ENCODE measurements at regions not wholly inside any gene's neighbourhood (a gene's known extent, or its start where the extent isn't known, plus 50 kb on each side); places are given as distances from the start of the nearest gene placed in this dataset.

GRCh38 chr4:117545039-117545438 is 459.7 kb upstream of the TRAM1L1 start:
- no peak for TF ChIP-seq CTCF (conservative IDR thresholded peaks at IDR 0.05)
- no peak overlapping the region for H3K27ac ChIP-seq

GRCh38 chr4:117549524-117549923 is 464.1 kb upstream of the TRAM1L1 start:
- H3K27ac ChIP-seq = no peak overlapping the region
- TF ChIP-seq CTCF (conservative IDR thresholded peaks at IDR 0.05) = no peak

- TF ChIP-seq CTCF (conservative IDR thresholded peaks at IDR 0.05) = no peak
- H3K27ac ChIP-seq = no peak overlapping the region
Measured at GRCh38 chr4:117550085-117550484, 464.7 kb upstream of the TRAM1L1 start.

- TF ChIP-seq CTCF (conservative IDR thresholded peaks at IDR 0.05) = peak; percentile 43
- no peak overlapping the region for H3K27ac ChIP-seq
Measured at GRCh38 chr4:117560329-117560728, 474.0 kb upstream of the NDST3 start.

- no peak overlapping the region for H3K27ac ChIP-seq
- no peak for TF ChIP-seq CTCF (conservative IDR thresholded peaks at IDR 0.05)
Measured at GRCh38 chr4:117574085-117574484, 460.2 kb upstream of the NDST3 start.

- TF ChIP-seq CTCF (conservative IDR thresholded peaks at IDR 0.05) = no peak
- H3K27ac ChIP-seq = no peak overlapping the region
Measured at GRCh38 chr4:117575850-117576249, 458.4 kb upstream of the NDST3 start.

GRCh38 chr4:117577686-117578311 is 456.5 kb upstream of the NDST3 start:
- no peak for TF ChIP-seq CTCF (conservative IDR thresholded peaks at IDR 0.05)
- H3K27ac ChIP-seq = no peak overlapping the region
